OCI-LY3 (cell line): ENCODE measurements at regions not wholly inside any gene's neighbourhood (a gene's known extent, or its start where the extent isn't known, plus 50 kb on each side); places are given as distances from the start of the nearest gene placed in this dataset.

Experiments used
- H2AFZ ChIP-seq: fragments of 200-600, 300-600 bp; shearing (Covaris generic); 2 replicates; pipeline ENCODE4 v1.6.0; 2014; ENCODE audit warnings: antibody characterized with exemption, low read depth, low read length
- H3K27ac ChIP-seq: fragments of 200-600, 300-600 bp; sonication (generic); 2 replicates; pipeline ENCODE4 v1.5.1; 2014; ENCODE audit warnings: mild to moderate bottlenecking, low read length, moderate library complexity, mixed read lengths
- H3K27me3 ChIP-seq: fragments of 200-600, 300-600 bp; sonication (generic); 2 replicates; pipeline ENCODE4 v1.6.1; 2014; ENCODE audit warnings: low read depth, low read length, mixed read lengths
- H3K36me3 ChIP-seq: fragments of 200-600, 300-600 bp; sonication (generic); replicated peaks from 2 replicates; pipeline ENCODE3; 2014; ENCODE audit warnings: low read depth, low read length, mixed read lengths
- H3K4me1 ChIP-seq: fragments of 300-600, 200-600 bp; sonication (generic); 2 replicates; pipeline ENCODE4 v1.6.1; 2014; ENCODE audit warnings: low read length, mixed read lengths
- H3K4me2 ChIP-seq: fragments of 200-600, 300-600 bp; sonication (generic); 2 replicates; pipeline ENCODE4 v1.6.1; 2014; ENCODE audit warnings: low read length, mixed read lengths
- H3K4me3 ChIP-seq: fragments of 300-600, 200-600 bp; sonication (generic); 2 replicates; pipeline ENCODE4 v1.5.1; 2014; ENCODE audit warnings: antibody characterized with exemption, mild to moderate bottlenecking, low read length, moderate library complexity
- H3K79me2 ChIP-seq: fragments of 300-600, 200-600 bp; shearing (Covaris generic); 2 replicates; pipeline ENCODE4 v1.6.1; 2014; ENCODE audit warnings: mild to moderate bottlenecking, low read length, mixed read lengths
- H3K9ac ChIP-seq: fragments of 300-600, 200-600 bp; shearing (Covaris generic); 2 replicates; pipeline ENCODE4 v1.6.0; 2014; ENCODE audit warnings: mild to moderate bottlenecking, low read length, moderate library complexity
- H3K9me3 ChIP-seq: fragments of 200-600, 300-600 bp; shearing (Covaris generic); 2 replicates; pipeline ENCODE4 v1.6.1; 2014; ENCODE audit warnings: low read length, mixed read lengths; ENCODE audit not compliant: insufficient read depth
- H4K20me1 ChIP-seq: fragments of 200-600, 300-600 bp; sonication (generic); 2 replicates; pipeline ENCODE4 v1.6.1; 2016; ENCODE audit warnings: low read length, mixed read lengths; ENCODE audit not compliant: insufficient read depth
- CTCF ChIP-seq: fragments of 200-600, 300-600 bp; sonication (generic); IDR thresholded peaks from 2 replicates; pipeline ENCODE4 v1.5.1; 2014; ENCODE audit warnings: antibody characterized with exemption, low read length, low read depth
- EZH2phosphoT487 ChIP-seq: fragments of 200-600 bp; shearing (Covaris generic); IDR thresholded peaks from 2 replicates; pipeline ENCODE4 v1.6.1; 2018; ENCODE audit warnings: antibody characterized with exemption, mixed run types, low read depth

DNA sequence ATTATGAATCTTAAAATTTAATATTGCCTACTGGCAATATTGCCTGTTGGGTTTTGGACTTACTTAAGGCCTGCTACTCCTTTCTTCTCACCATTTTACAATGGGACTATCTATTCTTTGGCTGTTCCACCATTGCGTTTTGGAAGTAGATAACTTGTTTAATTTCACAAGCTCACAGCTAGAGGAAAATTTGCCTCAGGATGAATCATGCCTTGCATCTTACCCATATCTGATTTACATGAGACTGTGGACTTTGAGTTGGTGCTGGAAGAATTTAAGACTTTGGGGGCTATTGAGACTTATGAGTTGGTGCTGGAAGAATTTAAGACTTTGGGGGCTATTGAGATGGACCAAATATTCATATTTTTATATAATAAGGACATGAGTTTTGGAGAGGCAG is 662.6 kb downstream of the METTL15 start:
- Histone ChIP-seq H3K4me3 (no peak overlapping the region), H3K36me3 (peaks cover 10% of the 10 kb centered on the region), H3K79me2 (no peaks in the 10 kb centered on the region), H3K4me2 (no peak overlapping the region), H3K4me1 (no peaks in the 10 kb centered on the region), H3K9me3 (peaks cover 3% of the 10 kb centered on the region; the same call in 1 of the 2 replicates), H3K27ac (no peak overlapping the region), H4K20me1 (no peaks in the 10 kb centered on the region), H3K27me3 (no peaks in the 10 kb centered on the region), H2AFZ (no peak overlapping the region), H3K9ac (no peak overlapping the region)
- no peak for TF ChIP-seq EZH2phosphoT487
- no peak for TF ChIP-seq CTCF

GRCh38 chr11:28767574-28767973 is 659.4 kb downstream of the METTL15 start:
- Histone ChIP-seq H3K9ac (no peak overlapping the region), H3K79me2 (no peaks in the 10 kb centered on the region), H3K27me3 (no peaks in the 10 kb centered on the region), H3K36me3 (peaks cover 5% of the 10 kb centered on the region), H2AFZ (no peak overlapping the region), H4K20me1 (no peaks in the 10 kb centered on the region), H3K9me3 (no peaks in the 10 kb centered on the region), H3K4me2 (no peak overlapping the region), H3K27ac (no peak overlapping the region), H3K4me3 (no peak overlapping the region), H3K4me1 (no peaks in the 10 kb centered on the region)
- TF ChIP-seq EZH2phosphoT487 = no peak
- TF ChIP-seq CTCF = no peak

DNA sequence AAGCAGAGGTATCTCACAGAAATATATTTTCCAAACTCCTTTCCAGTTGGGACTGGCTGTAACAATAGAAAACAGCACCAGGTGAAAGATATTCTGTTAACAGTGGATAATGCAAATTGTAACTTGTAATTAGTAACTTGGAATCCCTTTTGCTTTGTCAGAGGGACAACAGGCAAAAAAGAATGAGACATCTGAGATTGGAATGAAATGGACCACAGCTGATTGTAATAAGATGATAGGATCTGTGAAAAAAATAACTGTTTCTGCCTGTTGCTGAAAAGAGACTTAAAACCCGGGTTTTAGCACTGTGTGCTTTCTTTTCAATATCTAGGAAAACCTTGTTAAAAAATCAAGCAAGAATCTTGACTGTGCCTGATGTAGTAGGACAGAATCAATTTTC is 655.7 kb downstream of the METTL15 start:
- H3K4me1 ChIP-seq = peaks cover 7% of the 10 kb centered on the region
- H4K20me1 ChIP-seq = no peaks in the 10 kb centered on the region
- H3K36me3 ChIP-seq = no peaks in the 10 kb centered on the region
- H3K9ac ChIP-seq = no peak overlapping the region
- no peak overlapping the region for H3K27ac ChIP-seq
- no peak overlapping the region for H2AFZ ChIP-seq
- H3K4me3 ChIP-seq = no peak overlapping the region
- H3K27me3 ChIP-seq = no peaks in the 10 kb centered on the region
- H3K79me2 ChIP-seq = no peaks in the 10 kb centered on the region
- TF ChIP-seq EZH2phosphoT487 (no peak), CTCF (no peak)
- H3K9me3 ChIP-seq = no peaks in the 10 kb centered on the region
- no peak overlapping the region for H3K4me2 ChIP-seq

DNA sequence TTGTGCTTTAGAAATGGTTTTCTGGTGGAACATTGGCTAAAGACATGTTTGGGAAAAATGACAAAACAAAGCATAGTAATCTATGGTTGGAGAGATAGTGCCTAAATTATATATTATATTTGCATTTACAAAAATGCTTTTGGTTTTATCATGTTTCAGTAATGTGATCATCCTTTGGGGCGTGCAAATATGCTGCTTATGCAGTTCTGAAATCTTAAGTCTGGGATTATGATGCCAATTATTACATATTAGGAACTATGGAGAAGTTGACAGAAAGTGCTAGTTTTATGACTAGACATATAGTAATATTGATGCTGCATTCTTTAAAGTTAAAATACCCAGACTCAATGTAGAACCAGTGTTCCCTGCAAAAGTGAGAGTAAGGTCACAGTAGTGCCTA is 655.0 kb downstream of the METTL15 start:
- Histone ChIP-seq H3K4me3 (no peak overlapping the region), H3K4me2 (no peak overlapping the region), H3K9me3 (no peaks in the 10 kb centered on the region), H3K79me2 (no peaks in the 10 kb centered on the region), H3K27me3 (no peaks in the 10 kb centered on the region), H3K36me3 (no peaks in the 10 kb centered on the region), H2AFZ (no peak overlapping the region), H3K4me1 (peaks cover 7% of the 10 kb centered on the region), H3K9ac (no peak overlapping the region), H3K27ac (no peak overlapping the region), H4K20me1 (no peaks in the 10 kb centered on the region)
- TF ChIP-seq EZH2phosphoT487 (no peak), CTCF (no peak)
